ENCODE measurements at regions not wholly inside any gene's neighbourhood (a gene's known extent, or its start where the extent isn't known, plus 50 kb on each side); places are given as distances from the start of the nearest gene placed in this dataset.

DNA sequence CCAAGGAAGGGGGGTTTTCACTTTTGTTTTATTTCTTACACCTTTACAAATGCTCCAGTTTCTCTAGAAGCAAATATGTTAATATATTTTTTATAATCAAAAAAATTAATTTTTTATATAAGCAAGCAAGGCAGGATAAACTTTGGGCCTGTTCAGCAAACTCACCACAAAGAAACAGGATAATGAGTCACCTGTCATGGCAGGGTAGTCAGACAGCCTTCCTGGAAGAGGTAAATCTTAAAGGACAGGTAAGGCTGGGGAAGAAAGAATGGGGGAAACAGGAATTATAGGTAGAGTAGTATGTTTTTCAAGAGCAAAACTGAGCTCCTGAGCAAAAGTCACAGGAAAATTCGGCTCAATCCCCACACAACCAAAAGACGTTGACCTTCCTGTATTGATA, 186.3 kb upstream of the SOX9 start:
- Mint-ChIP-seq H3K27me3 (ENCODE audit: low read depth) (no peaks in the 10 kb centered on the region), H3K4me1 (0 out of 2 replicates have a peak, but pooled peaks cover 5% of the 10 kb centered on the region), H3K36me3 (no peaks in the 10 kb centered on the region), H3K27ac (no peak overlapping the region; the same call in 1 of the 2 replicates), H3K4me3 (no peak overlapping the region), H3K9me3 (no peaks in the 10 kb centered on the region)
- POLR2A ChIA-PET = no interaction called here
- TF ChIP-seq NR3C1 (CRISPR knock-in tag; conservative IDR thresholded peaks at IDR 0.05; ENCODE audit: low read depth) (no peak), CREM (CRISPR knock-in tag; IDR thresholded peaks at IDR 0.05) (no peak), ESRRA (CRISPR knock-in tag; IDR thresholded peaks at IDR 0.05; ENCODE audit: borderline replicate concordance) (no peak), TEAD4 (CRISPR knock-in tag; IDR thresholded peaks at IDR 0.05) (no peak), ZBTB21 (CRISPR knock-in tag; IDR thresholded peaks at IDR 0.05; ENCODE audit: borderline replicate concordance) (no peak)
- CTCF ChIA-PET = no interaction called here
- DNase-seq (ENCODE audit: low spot score) (no peak), ATAC-seq (no peak)

DNA sequence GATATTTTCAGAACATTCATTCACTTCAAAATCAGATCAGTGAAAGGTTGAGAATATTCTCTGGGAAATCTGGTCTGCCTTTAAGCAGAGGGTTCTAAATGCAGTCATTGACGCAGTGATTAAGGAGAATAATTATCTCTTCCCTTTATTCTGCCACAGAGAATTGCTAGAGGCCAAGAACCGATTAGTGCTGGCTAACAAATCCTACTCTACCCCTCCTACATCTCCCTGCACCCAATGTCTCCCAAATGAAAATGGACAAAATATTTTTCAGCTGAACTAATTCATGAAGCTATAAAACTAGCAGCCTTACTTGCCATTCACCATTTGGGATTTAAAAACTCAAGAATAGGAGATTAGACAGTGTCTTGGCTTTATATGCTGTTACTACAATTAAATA, 185.5 kb upstream of the SOX9 start:
- TF ChIP-seq FOXK1 (CRISPR knock-in tag; IDR thresholded peaks at IDR 0.05) (no peak), RORB (CRISPR knock-in tag; IDR thresholded peaks at IDR 0.05) (no peak), PRRX2 (CRISPR knock-in tag; IDR thresholded peaks at IDR 0.05) (no peak), OVOL2 (CRISPR knock-in tag; IDR thresholded peaks at IDR 0.05; ENCODE audit: borderline replicate concordance) (no peak), ZNF671 (CRISPR knock-in tag; IDR thresholded peaks at IDR 0.05) (no peak), ATF1 (CRISPR knock-in tag; IDR thresholded peaks at IDR 0.05) (no peak)
- Mint-ChIP-seq H3K4me1 (0 out of 2 replicates have a peak, but pooled peaks cover 5% of the 10 kb centered on the region), H3K36me3 (no peaks in the 10 kb centered on the region), H3K9me3 (no peaks in the 10 kb centered on the region), H3K4me3 (no peak overlapping the region), H3K27ac (no peak overlapping the region), H3K27me3 (ENCODE audit: low read depth) (no peaks in the 10 kb centered on the region)
- ChIA-PET POLR2A (no interaction called here), CTCF (no interaction called here)
- no peak for ATAC-seq
- DNase-seq (ENCODE audit: low spot score) = no peak

DNA sequence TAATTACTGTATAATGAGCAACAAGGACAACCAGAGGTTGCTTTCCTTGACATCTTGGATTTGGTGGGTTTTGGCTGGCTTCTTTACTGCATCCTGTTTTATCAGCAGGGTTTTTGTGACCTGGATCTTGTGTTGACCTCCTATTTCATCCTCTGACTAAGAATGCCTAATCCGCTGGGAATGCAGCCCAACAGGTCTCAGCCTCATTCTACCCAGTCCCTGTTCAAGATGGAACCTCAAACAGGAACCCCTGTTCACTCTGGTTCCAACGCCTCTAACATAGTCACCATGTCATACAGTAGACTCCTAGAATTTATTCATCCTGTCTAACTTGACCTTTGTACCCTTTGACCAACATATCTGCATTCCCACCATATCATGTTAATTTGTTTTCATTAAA, 183.8 kb upstream of the SOX9 start:
- no peaks in the 10 kb centered on the region for H3K36me3 Mint-ChIP-seq
- ATAC-seq = peak; percentile 32; the same call in 1 of the 2 replicates
- no peak for DNase-seq (ENCODE audit: low spot score)
- no peak overlapping the region for H3K27ac Mint-ChIP-seq
- ChIA-PET POLR2A (no interaction called here), CTCF (no interaction called here)
- H3K9me3 Mint-ChIP-seq = no peaks in the 10 kb centered on the region
- H3K27me3 Mint-ChIP-seq (ENCODE audit: low read depth) = no peaks in the 10 kb centered on the region
- H3K4me1 Mint-ChIP-seq = 0 out of 2 replicates have a peak, but pooled peaks cover 5% of the 10 kb centered on the region
- H3K4me3 Mint-ChIP-seq = no peak overlapping the region
- TF ChIP-seq MXD4 (CRISPR knock-in tag; IDR thresholded peaks at IDR 0.05; ENCODE audit: borderline replicate concordance) = no peak
- no peak for TF ChIP-seq RELA (CRISPR knock-in tag; IDR thresholded peaks at IDR 0.05; ENCODE audit: borderline replicate concordance)
- TF ChIP-seq, protein P1, sequence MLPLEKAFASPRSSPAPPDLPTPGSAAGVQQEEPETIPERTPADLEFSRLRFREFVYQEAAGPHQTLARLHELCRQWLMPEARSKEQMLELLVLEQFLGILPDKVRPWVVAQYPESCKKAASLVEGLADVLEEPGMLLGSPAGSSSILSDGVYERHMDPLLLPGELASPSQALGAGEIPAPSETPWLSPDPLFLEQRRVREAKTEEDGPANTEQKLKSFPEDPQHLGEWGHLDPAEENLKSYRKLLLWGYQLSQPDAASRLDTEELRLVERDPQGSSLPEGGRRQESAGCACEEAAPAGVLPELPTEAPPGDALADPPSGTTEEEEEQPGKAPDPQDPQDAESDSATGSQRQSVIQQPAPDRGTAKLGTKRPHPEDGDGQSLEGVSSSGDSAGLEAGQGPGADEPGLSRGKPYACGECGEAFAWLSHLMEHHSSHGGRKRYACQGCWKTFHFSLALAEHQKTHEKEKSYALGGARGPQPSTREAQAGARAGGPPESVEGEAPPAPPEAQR (CRISPR knock-in tag; IDR thresholded peaks at IDR 0.05) = no peak
- TF ChIP-seq JAZF1 (CRISPR knock-in tag; IDR thresholded peaks at IDR 0.05) = no peak
- TF ChIP-seq, protein P2, sequence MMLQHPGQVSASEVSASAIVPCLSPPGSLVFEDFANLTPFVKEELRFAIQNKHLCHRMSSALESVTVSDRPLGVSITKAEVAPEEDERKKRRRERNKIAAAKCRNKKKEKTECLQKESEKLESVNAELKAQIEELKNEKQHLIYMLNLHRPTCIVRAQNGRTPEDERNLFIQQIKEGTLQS (CRISPR knock-in tag; conservative IDR thresholded peaks at IDR 0.05) = no peak
- TF ChIP-seq, protein P3, sequence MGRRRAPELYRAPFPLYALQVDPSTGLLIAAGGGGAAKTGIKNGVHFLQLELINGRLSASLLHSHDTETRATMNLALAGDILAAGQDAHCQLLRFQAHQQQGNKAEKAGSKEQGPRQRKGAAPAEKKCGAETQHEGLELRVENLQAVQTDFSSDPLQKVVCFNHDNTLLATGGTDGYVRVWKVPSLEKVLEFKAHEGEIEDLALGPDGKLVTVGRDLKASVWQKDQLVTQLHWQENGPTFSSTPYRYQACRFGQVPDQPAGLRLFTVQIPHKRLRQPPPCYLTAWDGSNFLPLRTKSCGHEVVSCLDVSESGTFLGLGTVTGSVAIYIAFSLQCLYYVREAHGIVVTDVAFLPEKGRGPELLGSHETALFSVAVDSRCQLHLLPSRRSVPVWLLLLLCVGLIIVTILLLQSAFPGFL (CRISPR knock-in tag; IDR thresholded peaks at IDR 0.05; ENCODE audit: borderline replicate concordance) = no peak
- no peak for TF ChIP-seq ZNF423 (CRISPR knock-in tag; IDR thresholded peaks at IDR 0.05)
- TF ChIP-seq ZNF671 (CRISPR knock-in tag; IDR thresholded peaks at IDR 0.05) = no peak
- TF ChIP-seq MYBL2 (CRISPR knock-in tag; IDR thresholded peaks at IDR 0.05) = no peak

DNA sequence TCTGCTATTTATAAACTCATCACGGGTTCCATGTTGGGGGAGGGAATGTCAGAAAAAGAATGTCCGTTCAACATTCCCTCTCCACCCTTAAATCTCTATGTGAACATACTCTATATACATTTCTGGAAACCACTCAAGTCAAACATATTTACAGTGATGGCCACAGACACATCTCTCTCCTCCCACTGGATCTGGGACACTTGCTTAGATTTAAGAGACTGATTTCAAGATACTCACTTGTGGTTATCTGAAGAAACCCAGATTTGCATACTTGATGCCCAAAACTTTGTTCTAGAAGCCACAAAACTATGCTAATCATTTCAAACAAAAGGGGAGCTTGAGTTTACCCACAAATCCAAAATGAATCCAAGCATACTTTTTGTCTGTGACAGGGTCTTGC, 182.9 kb upstream of the SOX9 start:
- POLR2A ChIA-PET = no interaction called here
- no peaks in the 10 kb centered on the region for H3K9me3 Mint-ChIP-seq
- H3K27ac Mint-ChIP-seq = no peak overlapping the region
- CTCF ChIA-PET = no interaction called here
- H3K4me1 Mint-ChIP-seq = 0 out of 2 replicates have a peak, but pooled peaks cover 5% of the 10 kb centered on the region
- ATAC-seq (no peak), DNase-seq (ENCODE audit: low spot score) (no peak)
- H3K4me3 Mint-ChIP-seq = no peak overlapping the region
- no peaks in the 10 kb centered on the region for H3K27me3 Mint-ChIP-seq (ENCODE audit: low read depth)
- H3K36me3 Mint-ChIP-seq = no peaks in the 10 kb centered on the region
- no peak for TF ChIP-seq TEAD4 (CRISPR knock-in tag; IDR thresholded peaks at IDR 0.05)
- no peak for TF ChIP-seq EMX1 (CRISPR knock-in tag; IDR thresholded peaks at IDR 0.05)
- TF ChIP-seq, protein P4, sequence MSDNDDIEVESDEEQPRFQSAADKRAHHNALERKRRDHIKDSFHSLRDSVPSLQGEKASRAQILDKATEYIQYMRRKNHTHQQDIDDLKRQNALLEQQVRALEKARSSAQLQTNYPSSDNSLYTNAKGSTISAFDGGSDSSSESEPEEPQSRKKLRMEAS (CRISPR knock-in tag; IDR thresholded peaks at IDR 0.05) = no peak
- TF ChIP-seq TCF7 (CRISPR knock-in tag; IDR thresholded peaks at IDR 0.05; ENCODE audit: low read depth) = no peak
- TF ChIP-seq NR2C2 (CRISPR knock-in tag; IDR thresholded peaks at IDR 0.05) = no peak
- no peak for TF ChIP-seq JAZF1 (CRISPR knock-in tag; IDR thresholded peaks at IDR 0.05)
- no peak for TF ChIP-seq GRHL2 (CRISPR knock-in tag; IDR thresholded peaks at IDR 0.05; ENCODE audit: insufficient replicate concordance, severe bottlenecking)
- TF ChIP-seq, protein P5, sequence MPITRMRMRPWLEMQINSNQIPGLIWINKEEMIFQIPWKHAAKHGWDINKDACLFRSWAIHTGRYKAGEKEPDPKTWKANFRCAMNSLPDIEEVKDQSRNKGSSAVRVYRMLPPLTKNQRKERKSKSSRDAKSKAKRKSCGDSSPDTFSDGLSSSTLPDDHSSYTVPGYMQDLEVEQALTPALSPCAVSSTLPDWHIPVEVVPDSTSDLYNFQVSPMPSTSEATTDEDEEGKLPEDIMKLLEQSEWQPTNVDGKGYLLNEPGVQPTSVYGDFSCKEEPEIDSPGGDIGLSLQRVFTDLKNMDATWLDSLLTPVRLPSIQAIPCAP (CRISPR knock-in tag; IDR thresholded peaks at IDR 0.05) = no peak
- TF ChIP-seq, protein P6, sequence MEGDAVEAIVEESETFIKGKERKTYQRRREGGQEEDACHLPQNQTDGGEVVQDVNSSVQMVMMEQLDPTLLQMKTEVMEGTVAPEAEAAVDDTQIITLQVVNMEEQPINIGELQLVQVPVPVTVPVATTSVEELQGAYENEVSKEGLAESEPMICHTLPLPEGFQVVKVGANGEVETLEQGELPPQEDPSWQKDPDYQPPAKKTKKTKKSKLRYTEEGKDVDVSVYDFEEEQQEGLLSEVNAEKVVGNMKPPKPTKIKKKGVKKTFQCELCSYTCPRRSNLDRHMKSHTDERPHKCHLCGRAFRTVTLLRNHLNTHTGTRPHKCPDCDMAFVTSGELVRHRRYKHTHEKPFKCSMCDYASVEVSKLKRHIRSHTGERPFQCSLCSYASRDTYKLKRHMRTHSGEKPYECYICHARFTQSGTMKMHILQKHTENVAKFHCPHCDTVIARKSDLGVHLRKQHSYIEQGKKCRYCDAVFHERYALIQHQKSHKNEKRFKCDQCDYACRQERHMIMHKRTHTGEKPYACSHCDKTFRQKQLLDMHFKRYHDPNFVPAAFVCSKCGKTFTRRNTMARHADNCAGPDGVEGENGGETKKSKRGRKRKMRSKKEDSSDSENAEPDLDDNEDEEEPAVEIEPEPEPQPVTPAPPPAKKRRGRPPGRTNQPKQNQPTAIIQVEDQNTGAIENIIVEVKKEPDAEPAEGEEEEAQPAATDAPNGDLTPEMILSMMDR (IDR thresholded peaks at IDR 0.05) = no peak
